WTC11 (cell line): ENCODE measurements at regions not wholly inside any gene's neighbourhood (a gene's known extent, or its start where the extent isn't known, plus 50 kb on each side); places are given as distances from the start of the nearest gene placed in this dataset.

Experiments
- ATF1 ChIP-seq: sonication (generic); formaldehyde crosslinking; IDR thresholded peaks from 2 replicates; pipeline ENCODE4 v1.8.1; 2023; ENCODE audit warnings: mild to moderate bottlenecking, moderate library complexity, missing genetic modification reagents
- CREB1 ChIP-seq: sonication (generic); formaldehyde crosslinking; IDR thresholded peaks from 2 replicates; pipeline ENCODE4 v1.8.0; 2023; ENCODE audit warnings: mild to moderate bottlenecking, missing genetic modification reagents
- TF ChIP-seq, protein P1 (sequence below): fragments of 200-600 bp; IDR thresholded peaks from 2 replicates; pipeline ENCODE4 v1.8.0; 2022; ENCODE audit warnings: antibody characterized with exemption
- TF ChIP-seq, protein P2 (sequence below): sonication (generic); formaldehyde crosslinking; IDR thresholded peaks from 2 replicates; pipeline ENCODE4 v1.8.1; 2023; ENCODE audit warnings: mild to moderate bottlenecking, missing genetic modification reagents
- TF ChIP-seq, protein P3 (sequence below): sonication (generic); formaldehyde crosslinking; IDR thresholded peaks from 2 replicates; pipeline ENCODE4 v1.8.1; 2022; ENCODE audit warnings: low read depth, missing genetic modification reagents, borderline replicate concordance

DNA sequence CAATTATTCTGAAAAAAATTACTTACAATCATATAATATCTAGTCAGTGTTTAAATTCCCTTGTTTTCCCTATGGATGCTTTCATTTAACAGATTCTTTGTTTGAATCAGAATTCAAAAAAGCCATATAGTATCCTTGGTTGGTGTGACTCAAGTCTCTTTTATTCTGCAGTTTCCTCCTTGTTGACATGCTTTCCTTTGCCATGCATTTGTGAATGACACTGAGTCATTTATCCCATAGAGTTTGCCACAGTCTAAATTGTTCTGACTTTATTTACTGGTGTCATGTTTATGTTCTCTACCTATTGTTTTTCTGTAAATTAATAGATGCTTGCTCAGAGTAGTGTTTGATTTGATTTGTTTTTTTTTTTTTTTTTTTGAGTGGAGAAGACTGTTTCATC lies 893.8 kb upstream of the SLC10A2 start:
- TF ChIP-seq, protein P1, sequence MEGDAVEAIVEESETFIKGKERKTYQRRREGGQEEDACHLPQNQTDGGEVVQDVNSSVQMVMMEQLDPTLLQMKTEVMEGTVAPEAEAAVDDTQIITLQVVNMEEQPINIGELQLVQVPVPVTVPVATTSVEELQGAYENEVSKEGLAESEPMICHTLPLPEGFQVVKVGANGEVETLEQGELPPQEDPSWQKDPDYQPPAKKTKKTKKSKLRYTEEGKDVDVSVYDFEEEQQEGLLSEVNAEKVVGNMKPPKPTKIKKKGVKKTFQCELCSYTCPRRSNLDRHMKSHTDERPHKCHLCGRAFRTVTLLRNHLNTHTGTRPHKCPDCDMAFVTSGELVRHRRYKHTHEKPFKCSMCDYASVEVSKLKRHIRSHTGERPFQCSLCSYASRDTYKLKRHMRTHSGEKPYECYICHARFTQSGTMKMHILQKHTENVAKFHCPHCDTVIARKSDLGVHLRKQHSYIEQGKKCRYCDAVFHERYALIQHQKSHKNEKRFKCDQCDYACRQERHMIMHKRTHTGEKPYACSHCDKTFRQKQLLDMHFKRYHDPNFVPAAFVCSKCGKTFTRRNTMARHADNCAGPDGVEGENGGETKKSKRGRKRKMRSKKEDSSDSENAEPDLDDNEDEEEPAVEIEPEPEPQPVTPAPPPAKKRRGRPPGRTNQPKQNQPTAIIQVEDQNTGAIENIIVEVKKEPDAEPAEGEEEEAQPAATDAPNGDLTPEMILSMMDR = no peak
- TF ChIP-seq, protein P2, sequence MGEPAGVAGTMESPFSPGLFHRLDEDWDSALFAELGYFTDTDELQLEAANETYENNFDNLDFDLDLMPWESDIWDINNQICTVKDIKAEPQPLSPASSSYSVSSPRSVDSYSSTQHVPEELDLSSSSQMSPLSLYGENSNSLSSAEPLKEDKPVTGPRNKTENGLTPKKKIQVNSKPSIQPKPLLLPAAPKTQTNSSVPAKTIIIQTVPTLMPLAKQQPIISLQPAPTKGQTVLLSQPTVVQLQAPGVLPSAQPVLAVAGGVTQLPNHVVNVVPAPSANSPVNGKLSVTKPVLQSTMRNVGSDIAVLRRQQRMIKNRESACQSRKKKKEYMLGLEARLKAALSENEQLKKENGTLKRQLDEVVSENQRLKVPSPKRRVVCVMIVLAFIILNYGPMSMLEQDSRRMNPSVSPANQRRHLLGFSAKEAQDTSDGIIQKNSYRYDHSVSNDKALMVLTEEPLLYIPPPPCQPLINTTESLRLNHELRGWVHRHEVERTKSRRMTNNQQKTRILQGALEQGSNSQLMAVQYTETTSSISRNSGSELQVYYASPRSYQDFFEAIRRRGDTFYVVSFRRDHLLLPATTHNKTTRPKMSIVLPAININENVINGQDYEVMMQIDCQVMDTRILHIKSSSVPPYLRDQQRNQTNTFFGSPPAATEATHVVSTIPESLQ (CRISPR knock-in tag) = no peak
- TF ChIP-seq, protein P3, sequence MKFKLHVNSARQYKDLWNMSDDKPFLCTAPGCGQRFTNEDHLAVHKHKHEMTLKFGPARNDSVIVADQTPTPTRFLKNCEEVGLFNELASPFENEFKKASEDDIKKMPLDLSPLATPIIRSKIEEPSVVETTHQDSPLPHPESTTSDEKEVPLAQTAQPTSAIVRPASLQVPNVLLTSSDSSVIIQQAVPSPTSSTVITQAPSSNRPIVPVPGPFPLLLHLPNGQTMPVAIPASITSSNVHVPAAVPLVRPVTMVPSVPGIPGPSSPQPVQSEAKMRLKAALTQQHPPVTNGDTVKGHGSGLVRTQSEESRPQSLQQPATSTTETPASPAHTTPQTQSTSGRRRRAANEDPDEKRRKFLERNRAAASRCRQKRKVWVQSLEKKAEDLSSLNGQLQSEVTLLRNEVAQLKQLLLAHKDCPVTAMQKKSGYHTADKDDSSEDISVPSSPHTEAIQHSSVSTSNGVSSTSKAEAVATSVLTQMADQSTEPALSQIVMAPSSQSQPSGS = no peak
- TF ChIP-seq ATF1 (CRISPR knock-in tag) = no peak
- no peak for TF ChIP-seq CREB1 (CRISPR knock-in tag)
